ENCODE measurements at regions not wholly inside any gene's neighbourhood (a gene's known extent, or its start where the extent isn't known, plus 50 kb on each side); places are given as distances from the start of the nearest gene placed in this dataset.

GRCh38 chr1:14113271-14113670 lies 413.3 kb downstream of the PRDM2 start:
- POLR2A ChIA-PET = no interaction called here
- H3K36me3 Mint-ChIP-seq = no peaks in the 10 kb centered on the region

GRCh38 chr1:14113841-14114567 lies 414.0 kb downstream of the PRDM2 start:
- H3K4me3 Mint-ChIP-seq = no peak overlapping the region
- no peaks in the 10 kb centered on the region for H3K27me3 ChIP-seq (ENCODE audit: insufficient read depth, low read length, poor library complexity, severe bottlenecking)
- H3K4me1 Mint-ChIP-seq = peaks cover 0 to 4% (median 0%) of the 10 kb centered on the region in 3 donors
- peaks cover 0 to 10% (median 2%) of the 10 kb centered on the region in 5 donors for H3K9me3 Mint-ChIP-seq
- H3K36me3 ChIP-seq (ENCODE audit: insufficient read depth, low read length) = no peaks in the 10 kb centered on the region
- peaks cover 8 to 31% of the 10 kb centered on the region in 2 donors for H3K27me3 Mint-ChIP-seq
- no peaks in the 10 kb centered on the region for H3K36me3 Mint-ChIP-seq
- CTCF ChIA-PET = no interaction called here
- POLR2A ChIA-PET = no interaction called here
- no peak overlapping the region for H3K4me3 ChIP-seq (ENCODE audit: low read length)
- H3K9me3 ChIP-seq (ENCODE audit: low read length) = no peaks in the 10 kb centered on the region
- no peaks in the 10 kb centered on the region for H3K4me1 ChIP-seq (ENCODE audit: insufficient read depth, low read length)
- no peak overlapping the region for H3K27ac ChIP-seq (ENCODE audit: low read depth, low read length)
- DNase-seq = no peak
- H3K27ac Mint-ChIP-seq = no peak overlapping the region

More at GRCh38 chr1:14113271-14113670, 413.3 kb downstream of the PRDM2 start:
- H3K27me3 ChIP-seq (ENCODE audit: insufficient read depth, low read length, poor library complexity, severe bottlenecking) = no peaks in the 10 kb centered on the region
- no peaks in the 10 kb centered on the region for H3K9me3 ChIP-seq (ENCODE audit: low read length)
- no peak for DNase-seq
- H3K36me3 ChIP-seq (ENCODE audit: insufficient read depth, low read length) = no peaks in the 10 kb centered on the region
- no peak overlapping the region for H3K4me3 Mint-ChIP-seq
- H3K4me1 ChIP-seq (ENCODE audit: insufficient read depth, low read length) = no peaks in the 10 kb centered on the region
- H3K4me1 Mint-ChIP-seq = peaks cover 0 to 4% (median 0%) of the 10 kb centered on the region in 3 donors
- no peak overlapping the region for H3K27ac ChIP-seq (ENCODE audit: low read depth, low read length)
- peaks cover 0 to 10% (median 2%) of the 10 kb centered on the region in 5 donors for H3K9me3 Mint-ChIP-seq
- H3K27me3 Mint-ChIP-seq = peaks cover 8 to 31% of the 10 kb centered on the region in 2 donors
- no peak overlapping the region for H3K4me3 ChIP-seq (ENCODE audit: low read length)
- CTCF ChIA-PET = no interaction called here
- H3K27ac Mint-ChIP-seq = no peak overlapping the region

DNA sequence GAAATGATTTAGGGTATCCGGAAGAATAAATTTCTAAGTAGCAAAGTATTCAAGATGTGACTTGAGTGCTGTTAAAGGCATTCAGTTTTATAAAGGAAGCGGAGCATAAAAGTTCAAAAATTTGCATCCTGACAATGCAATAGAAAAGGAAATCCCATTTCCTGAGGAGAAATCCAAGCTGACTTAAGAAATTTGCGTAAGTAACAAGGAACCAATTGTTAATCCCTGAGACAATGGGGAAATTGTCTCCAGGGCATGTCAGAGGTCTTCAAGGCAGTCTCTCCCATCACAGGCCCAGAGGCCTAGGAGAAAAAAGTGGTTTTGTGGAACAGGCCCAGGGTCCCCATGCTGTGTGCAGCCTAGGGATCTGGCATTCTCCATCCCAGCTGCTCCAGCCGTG lies 416.0 kb downstream of the PRDM2 start:
- no peaks in the 10 kb centered on the region for H3K36me3 Mint-ChIP-seq
- H3K27me3 Mint-ChIP-seq = peaks cover 8 to 34% of the 10 kb centered on the region in 2 donors
- H3K4me1 Mint-ChIP-seq = peaks cover 0 to 4% (median 0%) of the 10 kb centered on the region in 3 donors
- DNase-seq = no peak
- no peak overlapping the region for H3K27ac ChIP-seq (ENCODE audit: low read depth, low read length)
- CTCF ChIA-PET = no interaction called here
- POLR2A ChIA-PET = no interaction called here
- no peak overlapping the region for H3K4me3 Mint-ChIP-seq
- H3K4me3 ChIP-seq (ENCODE audit: low read length) = no peak overlapping the region
- no peaks in the 10 kb centered on the region for H3K36me3 ChIP-seq (ENCODE audit: insufficient read depth, low read length)
- H3K9me3 ChIP-seq (ENCODE audit: low read length) = no peaks in the 10 kb centered on the region
- no peaks in the 10 kb centered on the region for H3K27me3 ChIP-seq (ENCODE audit: insufficient read depth, low read length, poor library complexity, severe bottlenecking)
- peaks cover 2 to 12% (median 6%) of the 10 kb centered on the region in 5 donors for H3K9me3 Mint-ChIP-seq
- H3K27ac Mint-ChIP-seq = no peak overlapping the region
- H3K4me1 ChIP-seq (ENCODE audit: insufficient read depth, low read length) = no peaks in the 10 kb centered on the region

- Mint-ChIP-seq H3K27ac (no peak overlapping the region), H3K4me1 (peaks cover 0 to 4% (median 0%) of the 10 kb centered on the region in 3 donors), H3K9me3 (peaks cover 2 to 12% (median 6%) of the 10 kb centered on the region in 5 donors), H3K27me3 (peaks cover 8 to 35% of the 10 kb centered on the region in 2 donors), H3K4me3 (no peak overlapping the region), H3K36me3 (no peaks in the 10 kb centered on the region)
- H3K4me3 ChIP-seq (ENCODE audit: low read length) = no peak overlapping the region
- H3K9me3 ChIP-seq (ENCODE audit: low read length) = no peaks in the 10 kb centered on the region
- ChIA-PET POLR2A (no interaction called here), CTCF (no interaction called here)
- no peaks in the 10 kb centered on the region for H3K4me1 ChIP-seq (ENCODE audit: insufficient read depth, low read length)
- no peaks in the 10 kb centered on the region for H3K36me3 ChIP-seq (ENCODE audit: insufficient read depth, low read length)
- H3K27me3 ChIP-seq (ENCODE audit: insufficient read depth, low read length, poor library complexity, severe bottlenecking) = no peaks in the 10 kb centered on the region
- no peak for DNase-seq
- H3K27ac ChIP-seq (ENCODE audit: low read depth, low read length) = no peak overlapping the region
These were observed 417.7 kb downstream of the PRDM2 start for GRCh38 chr1:14117700-14118099.

GRCh38 chr1:14118691-14119485 lies 418.9 kb downstream of the PRDM2 start:
- H3K36me3 Mint-ChIP-seq = no peaks in the 10 kb centered on the region
- no peak overlapping the region for H3K27ac Mint-ChIP-seq
- H3K27ac ChIP-seq (ENCODE audit: low read depth, low read length) = no peak overlapping the region
- peaks cover 6 to 30% of the 10 kb centered on the region in 2 donors for H3K27me3 Mint-ChIP-seq
- peaks cover 2 to 12% (median 6%) of the 10 kb centered on the region in 5 donors for H3K9me3 Mint-ChIP-seq
- no peak overlapping the region for H3K4me3 Mint-ChIP-seq
- no peaks in the 10 kb centered on the region for H3K27me3 ChIP-seq (ENCODE audit: insufficient read depth, low read length, poor library complexity, severe bottlenecking)
- ChIA-PET POLR2A (no interaction called here), CTCF (no interaction called here)
- peaks cover 0 to 4% (median 0%) of the 10 kb centered on the region in 3 donors for H3K4me1 Mint-ChIP-seq
- no peaks in the 10 kb centered on the region for H3K36me3 ChIP-seq (ENCODE audit: insufficient read depth, low read length)
- H3K4me1 ChIP-seq (ENCODE audit: insufficient read depth, low read length) = no peaks in the 10 kb centered on the region
- DNase-seq = no peak
- no peaks in the 10 kb centered on the region for H3K9me3 ChIP-seq (ENCODE audit: low read length)
- H3K4me3 ChIP-seq (ENCODE audit: low read length) = no peak overlapping the region

DNA sequence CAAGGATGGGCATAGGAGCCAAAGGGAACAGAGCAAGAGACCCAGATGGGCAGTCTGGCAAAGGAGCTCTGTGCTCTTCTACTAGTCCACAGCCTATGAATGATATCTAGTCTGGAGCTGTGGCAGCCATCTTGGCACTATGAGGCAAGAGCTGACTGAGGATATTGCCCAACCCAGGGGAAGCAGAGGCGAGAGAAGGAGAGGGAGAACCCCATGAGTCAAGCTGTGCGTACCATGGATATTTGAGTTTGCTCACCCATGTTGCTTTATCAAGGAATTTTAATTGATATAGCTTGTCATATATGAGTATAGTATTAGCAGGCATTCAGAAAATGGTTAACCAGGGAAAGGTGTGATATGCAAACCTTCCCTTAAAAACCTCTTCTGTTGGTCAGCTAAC lies 420.9 kb downstream of the PRDM2 start:
- Histone ChIP-seq H3K4me1 (ENCODE audit: insufficient read depth, low read length) (no peaks in the 10 kb centered on the region), H3K36me3 (ENCODE audit: insufficient read depth, low read length) (no peaks in the 10 kb centered on the region), H3K27ac (ENCODE audit: low read depth, low read length) (no peak overlapping the region), H3K4me3 (ENCODE audit: low read length) (no peak overlapping the region), H3K27me3 (ENCODE audit: insufficient read depth, low read length, poor library complexity, severe bottlenecking) (no peaks in the 10 kb centered on the region), H3K9me3 (ENCODE audit: low read length) (no peaks in the 10 kb centered on the region)
- Mint-ChIP-seq H3K4me1 (no peaks in the 10 kb centered on the region), H3K9me3 (peaks cover 0 to 10% (median 7%) of the 10 kb centered on the region in 5 donors), H3K27me3 (peaks cover 11 to 20% of the 10 kb centered on the region in 2 donors), H3K4me3 (no peak overlapping the region), H3K36me3 (no peaks in the 10 kb centered on the region), H3K27ac (no peak overlapping the region)
- ChIA-PET POLR2A (no interaction called here), CTCF (no interaction called here)
- DNase-seq = no peak

- H3K27me3 Mint-ChIP-seq = peaks cover 4 to 24% of the 10 kb centered on the region in 2 donors
These were observed 428.1 kb downstream of the PRDM2 start for GRCh38 chr1:14128096-14128495.

DNA sequence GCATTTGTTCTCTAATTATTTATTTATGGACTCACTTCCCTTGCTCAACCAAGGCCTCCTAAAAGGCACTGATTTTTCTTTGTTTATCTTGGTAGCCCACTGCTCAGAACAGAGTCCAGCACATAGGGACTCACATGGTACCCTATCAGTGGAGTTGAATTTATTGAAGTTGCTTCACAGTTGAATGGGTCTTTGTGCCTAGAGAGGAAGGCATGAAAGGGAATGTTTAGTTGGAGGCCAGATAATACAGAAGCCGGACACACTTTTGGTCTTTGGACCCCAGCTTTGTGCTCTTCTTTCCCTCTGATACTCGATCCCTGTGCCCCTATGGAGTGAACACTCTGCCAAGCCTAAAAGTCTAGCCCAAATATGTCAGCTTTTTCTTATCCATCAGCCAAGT lies 429.0 kb downstream of the PRDM2 start:
- CTCF ChIA-PET = no interaction called here

More at GRCh38 chr1:14128096-14128495, 428.1 kb downstream of the PRDM2 start:
- no peak overlapping the region for H3K4me3 ChIP-seq (ENCODE audit: low read length)
- no peaks in the 10 kb centered on the region for H3K4me1 Mint-ChIP-seq
- H3K9me3 ChIP-seq (ENCODE audit: low read length) = no peaks in the 10 kb centered on the region
- H3K27ac ChIP-seq (ENCODE audit: low read depth, low read length) = no peak overlapping the region
- no peaks in the 10 kb centered on the region for H3K36me3 Mint-ChIP-seq
- no peak for DNase-seq
- H3K27ac Mint-ChIP-seq = no peak overlapping the region
- H3K9me3 Mint-ChIP-seq = peaks cover 0 to 4% (median 2%) of the 10 kb centered on the region in 5 donors
- POLR2A ChIA-PET = no interaction called here
- no peaks in the 10 kb centered on the region for H3K36me3 ChIP-seq (ENCODE audit: insufficient read depth, low read length)
- CTCF ChIA-PET = interaction anchor here (0.6 kb wide), 1 partner anchor 9 kb away, joined by 3 read pairs; no protein-coding TSS in a partner anchor
- H3K27me3 ChIP-seq (ENCODE audit: insufficient read depth, low read length, poor library complexity, severe bottlenecking) = no peaks in the 10 kb centered on the region
- H3K4me1 ChIP-seq (ENCODE audit: insufficient read depth, low read length) = no peaks in the 10 kb centered on the region
- H3K4me3 Mint-ChIP-seq = no peak overlapping the region

More for the DNA sequence above, 429.0 kb downstream of the PRDM2 start:
- POLR2A ChIA-PET = no interaction called here
- no peak for DNase-seq
- Mint-ChIP-seq H3K4me1 (no peaks in the 10 kb centered on the region), H3K27me3 (peaks cover 4 to 22% of the 10 kb centered on the region in 2 donors), H3K27ac (no peak overlapping the region), H3K36me3 (no peaks in the 10 kb centered on the region), H3K4me3 (no peak overlapping the region), H3K9me3 (peaks cover 0 to 3% (median 2%) of the 10 kb centered on the region in 5 donors)
- Histone ChIP-seq H3K9me3 (ENCODE audit: low read length) (no peaks in the 10 kb centered on the region), H3K36me3 (ENCODE audit: insufficient read depth, low read length) (no peaks in the 10 kb centered on the region), H3K4me1 (ENCODE audit: insufficient read depth, low read length) (no peaks in the 10 kb centered on the region), H3K27me3 (ENCODE audit: insufficient read depth, low read length, poor library complexity, severe bottlenecking) (no peaks in the 10 kb centered on the region), H3K27ac (ENCODE audit: low read depth, low read length) (no peak overlapping the region), H3K4me3 (ENCODE audit: low read length) (no peak overlapping the region)
